ENCODE measurements at regions not wholly inside any gene's neighbourhood (a gene's known extent, or its start where the extent isn't known, plus 50 kb on each side); places are given as distances from the start of the nearest gene placed in this dataset.

DNA sequence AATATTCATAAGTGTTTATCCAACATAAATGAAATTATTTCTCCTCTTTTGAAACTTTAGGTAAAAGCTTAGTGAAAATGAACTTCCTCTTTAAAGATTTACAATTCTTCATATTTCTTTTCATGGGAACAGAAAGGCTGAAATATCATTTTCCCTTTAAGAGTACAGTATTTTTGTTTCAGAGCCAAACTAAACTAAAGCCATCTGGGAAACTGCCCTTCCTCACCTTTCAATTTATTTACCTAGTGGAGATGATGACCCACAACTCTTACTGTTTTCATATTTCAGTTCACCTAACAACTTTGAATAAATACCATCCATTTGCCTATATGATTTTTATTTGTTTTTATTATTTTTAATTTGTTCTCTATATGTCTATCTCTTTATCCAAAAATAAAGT lies 105.4 kb downstream of the ALX1 start:
- Histone ChIP-seq H3K27ac (ENCODE audit: insufficient read depth, low read length) (no peak overlapping the region), H3K4me1 (ENCODE audit: control insufficient read depth, extremely low read depth, insufficient read depth, low read length) (no peaks in the 10 kb centered on the region), H2AFZ (ENCODE audit: low read length) (no peak overlapping the region), H4K20me1 (ENCODE audit: control insufficient read depth, extremely low read depth, insufficient read depth, low read length) (no peaks in the 10 kb centered on the region), H3K27me3 (ENCODE audit: control insufficient read depth, insufficient read depth, low read length) (no peaks in the 10 kb centered on the region), H3K4me3 (replicated peaks in 1 of 4; ENCODE audit: control extremely low read depth in 1 of 4, insufficient read depth in 1 of 4, low read depth in 3 of 4, low read length in 4 of 4) (no peak overlapping the region), H3K36me3 (ENCODE audit: control insufficient read depth, insufficient read depth, low read length) (no peaks in the 10 kb centered on the region), H3K79me2 (ENCODE audit: control insufficient read depth, insufficient read depth, low read length) (no peaks in the 10 kb centered on the region), H3K4me2 (ENCODE audit: extremely low read depth, insufficient read depth, low read length) (no peak overlapping the region), H3K9ac (ENCODE audit: insufficient read depth, low read length) (no peak overlapping the region), H3K9me3 (ENCODE audit: control insufficient read depth, insufficient read depth, low read depth, low read length) (no peaks in the 10 kb centered on the region)
- DNase-seq (ENCODE audit: low read depth in 2 of 2) = no peak
- TF ChIP-seq EZH2 (IDR thresholded peaks at IDR 0.05; ENCODE audit: low read length, missing control alignments) = no peak
- TF ChIP-seq, protein P1, sequence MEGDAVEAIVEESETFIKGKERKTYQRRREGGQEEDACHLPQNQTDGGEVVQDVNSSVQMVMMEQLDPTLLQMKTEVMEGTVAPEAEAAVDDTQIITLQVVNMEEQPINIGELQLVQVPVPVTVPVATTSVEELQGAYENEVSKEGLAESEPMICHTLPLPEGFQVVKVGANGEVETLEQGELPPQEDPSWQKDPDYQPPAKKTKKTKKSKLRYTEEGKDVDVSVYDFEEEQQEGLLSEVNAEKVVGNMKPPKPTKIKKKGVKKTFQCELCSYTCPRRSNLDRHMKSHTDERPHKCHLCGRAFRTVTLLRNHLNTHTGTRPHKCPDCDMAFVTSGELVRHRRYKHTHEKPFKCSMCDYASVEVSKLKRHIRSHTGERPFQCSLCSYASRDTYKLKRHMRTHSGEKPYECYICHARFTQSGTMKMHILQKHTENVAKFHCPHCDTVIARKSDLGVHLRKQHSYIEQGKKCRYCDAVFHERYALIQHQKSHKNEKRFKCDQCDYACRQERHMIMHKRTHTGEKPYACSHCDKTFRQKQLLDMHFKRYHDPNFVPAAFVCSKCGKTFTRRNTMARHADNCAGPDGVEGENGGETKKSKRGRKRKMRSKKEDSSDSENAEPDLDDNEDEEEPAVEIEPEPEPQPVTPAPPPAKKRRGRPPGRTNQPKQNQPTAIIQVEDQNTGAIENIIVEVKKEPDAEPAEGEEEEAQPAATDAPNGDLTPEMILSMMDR (conservative IDR thresholded peaks at IDR 0.05 in 1 of 2, IDR thresholded peaks at IDR 0.05 in 1 of 2; ENCODE audit: low read depth in 1 of 2, low read length in 2 of 2) = no peak

DNA sequence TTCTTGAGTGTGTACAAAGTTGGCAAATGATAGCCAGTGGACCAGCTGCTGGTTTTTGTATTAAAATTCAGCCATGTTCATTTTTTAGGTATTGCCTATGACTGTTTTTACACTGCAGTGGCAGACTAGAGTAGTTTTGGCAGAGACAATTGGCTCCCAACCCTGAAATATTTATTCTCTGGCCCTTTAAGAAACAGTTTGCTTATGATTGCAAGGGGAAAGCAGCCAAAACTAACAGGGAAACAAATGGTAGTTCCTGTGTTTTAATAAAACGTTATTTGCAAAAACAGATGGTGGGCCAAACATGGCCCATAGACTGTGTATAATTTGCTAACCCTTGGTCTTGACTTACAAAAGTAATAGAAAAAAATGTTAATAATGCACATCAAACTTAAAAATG lies 110.2 kb downstream of the ALX1 start:
- no peaks in the 10 kb centered on the region for H3K4me1 ChIP-seq (ENCODE audit: control insufficient read depth, extremely low read depth, insufficient read depth, low read length)
- H3K79me2 ChIP-seq (ENCODE audit: control insufficient read depth, insufficient read depth, low read length) = no peaks in the 10 kb centered on the region
- no peak overlapping the region for H2AFZ ChIP-seq (ENCODE audit: low read length)
- TF ChIP-seq, protein P1 (conservative IDR thresholded peaks at IDR 0.05 in 1 of 2, IDR thresholded peaks at IDR 0.05 in 1 of 2; ENCODE audit: low read depth in 1 of 2, low read length in 2 of 2) = no peak
- no peak for TF ChIP-seq EZH2 (IDR thresholded peaks at IDR 0.05; ENCODE audit: low read length, missing control alignments)
- no peaks in the 10 kb centered on the region for H3K27me3 ChIP-seq (ENCODE audit: control insufficient read depth, insufficient read depth, low read length)
- DNase-seq (ENCODE audit: low read depth in 2 of 2) = no peak
- H3K27ac ChIP-seq (ENCODE audit: insufficient read depth, low read length) = no peak overlapping the region
- H3K4me2 ChIP-seq (ENCODE audit: extremely low read depth, insufficient read depth, low read length) = no peak overlapping the region
- no peak overlapping the region for H3K9ac ChIP-seq (ENCODE audit: insufficient read depth, low read length)
- H3K36me3 ChIP-seq (ENCODE audit: control insufficient read depth, insufficient read depth, low read length) = no peaks in the 10 kb centered on the region
- H3K9me3 ChIP-seq (ENCODE audit: control insufficient read depth, insufficient read depth, low read depth, low read length) = no peaks in the 10 kb centered on the region
- no peaks in the 10 kb centered on the region for H4K20me1 ChIP-seq (ENCODE audit: control insufficient read depth, extremely low read depth, insufficient read depth, low read length)
- no peak overlapping the region for H3K4me3 ChIP-seq (replicated peaks in 1 of 4; ENCODE audit: control extremely low read depth in 1 of 4, insufficient read depth in 1 of 4, low read depth in 3 of 4, low read length in 4 of 4)

DNA sequence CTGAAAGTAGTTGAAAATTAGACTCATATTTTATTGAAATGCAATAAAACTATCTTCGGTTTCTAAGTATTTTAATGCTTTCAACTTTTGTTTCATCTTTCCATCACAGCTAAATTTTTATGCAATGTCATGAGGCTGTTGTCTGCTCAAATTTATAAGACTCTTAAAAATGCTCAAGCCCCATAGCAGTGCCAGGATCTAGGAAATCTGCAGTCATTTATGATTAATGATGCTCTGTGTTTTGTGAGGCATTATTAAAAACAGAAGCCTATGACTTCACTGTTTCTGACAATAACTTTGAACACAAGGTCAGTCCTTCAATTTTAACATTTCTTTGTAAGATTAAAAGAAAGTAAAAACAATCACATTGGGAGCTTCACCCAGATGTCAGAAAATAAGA lies 112.5 kb downstream of the ALX1 start:
- Histone ChIP-seq H3K36me3 (ENCODE audit: control insufficient read depth, insufficient read depth, low read length) (no peaks in the 10 kb centered on the region), H3K27me3 (ENCODE audit: control insufficient read depth, insufficient read depth, low read length) (no peaks in the 10 kb centered on the region), H3K9me3 (ENCODE audit: control insufficient read depth, insufficient read depth, low read depth, low read length) (no peaks in the 10 kb centered on the region), H4K20me1 (ENCODE audit: control insufficient read depth, extremely low read depth, insufficient read depth, low read length) (no peaks in the 10 kb centered on the region), H3K79me2 (ENCODE audit: control insufficient read depth, insufficient read depth, low read length) (no peaks in the 10 kb centered on the region), H3K27ac (ENCODE audit: insufficient read depth, low read length) (no peak overlapping the region), H3K4me3 (replicated peaks in 1 of 4; ENCODE audit: control extremely low read depth in 1 of 4, insufficient read depth in 1 of 4, low read depth in 3 of 4, low read length in 4 of 4) (no peak overlapping the region), H3K4me2 (ENCODE audit: extremely low read depth, insufficient read depth, low read length) (no peak overlapping the region), H3K4me1 (ENCODE audit: control insufficient read depth, extremely low read depth, insufficient read depth, low read length) (no peaks in the 10 kb centered on the region), H3K9ac (ENCODE audit: insufficient read depth, low read length) (no peak overlapping the region), H2AFZ (ENCODE audit: low read length) (no peak overlapping the region)
- DNase-seq (ENCODE audit: low read depth in 2 of 2) = no peak
- no peak for TF ChIP-seq EZH2 (IDR thresholded peaks at IDR 0.05; ENCODE audit: low read length, missing control alignments)
- TF ChIP-seq, protein P1 (conservative IDR thresholded peaks at IDR 0.05 in 1 of 2, IDR thresholded peaks at IDR 0.05 in 1 of 2; ENCODE audit: low read depth in 1 of 2, low read length in 2 of 2) = no peak
